ENCODE measurements at regions not wholly inside any gene's neighbourhood (a gene's known extent, or its start where the extent isn't known, plus 50 kb on each side); places are given as distances from the start of the nearest gene placed in this dataset.

- no peak overlapping the region for H2AFZ ChIP-seq (ENCODE audit: control insufficient read depth, low read depth, low read length)
- ChIA-PET RAD21 (ENCODE audit: unreplicated experiment) (no interaction called here), SMC1A (ENCODE audit: uncharacterized antibody, unreplicated experiment) (no interaction called here), POLR2A (no interaction called here), CTCF (interaction anchor here (0.6 kb wide), 1 partner anchor 905 kb away, joined by 3 read pairs; no protein-coding TSS in a partner anchor)
- DNase-seq (ENCODE audit: low read depth, low spot score) (no peak), ATAC-seq (no peak), FAIRE-seq (no peak)
- intact Hi-C loops (cut with micrococcal nuclease; ENCODE audit: unreplicated experiment) = no loop called here
- no peaks in the 10 kb centered on the region for H4K20me1 ChIP-seq (ENCODE audit: control insufficient read depth, insufficient read depth)
- no peak overlapping the region for H3K27ac ChIP-seq (ENCODE audit: control insufficient read depth, insufficient read depth)
- H3K4me2 ChIP-seq (ENCODE audit: control insufficient read depth, insufficient read depth) = no peak overlapping the region
- in situ Hi-C loops (cut with MboI) = no loop called here
- H3K27me3 ChIP-seq (replicated peaks in 1 of 2; ENCODE audit: control insufficient read depth in 2 of 2, insufficient read depth in 2 of 2, low read length in 1 of 2) = peaks cover 18% of the 10 kb centered on the region in 2 experiments
- no peaks in the 10 kb centered on the region for H3K4me1 ChIP-seq (ENCODE audit: control insufficient read depth, insufficient read depth, low read length)
- H3K4me3 ChIP-seq = no peak overlapping the region
- no peak for TF ChIP-seq EGR1 (IDR thresholded peaks at IDR 0.05; ENCODE audit: borderline replicate concordance in 1 of 2, low read depth in 2 of 2, low read length in 2 of 2)
- TF ChIP-seq NFXL1 (IDR thresholded peaks at IDR 0.05; ENCODE audit: borderline replicate concordance) = no peak
- TF ChIP-seq SKIL (IDR thresholded peaks at IDR 0.05; ENCODE audit: low read depth, poor library complexity, severe bottlenecking) = no peak
- H3K36me3 ChIP-seq (ENCODE audit: control insufficient read depth in 2 of 2, insufficient read depth in 2 of 2, low read length in 1 of 2) = no peaks in the 10 kb centered on the region
- 15% methylated on average over 5 of the region's 5 CpGs for WGBS (ENCODE audit: insufficient coverage, insufficient replicate concordance, low lambda C conversion rate, missing lambda C conversion rate)
- BruUV-seq (replicated peaks) = no TSS peak
- no peaks in the 10 kb centered on the region for H3K9me3 ChIP-seq (replicated peaks; ENCODE audit: control insufficient read depth, insufficient read depth, low read length)
- H3K9ac ChIP-seq (ENCODE audit: control insufficient read depth, insufficient read depth, low read length) = no peak overlapping the region
- no peaks in the 10 kb centered on the region for H3K79me2 ChIP-seq (ENCODE audit: control insufficient read depth, insufficient read depth, low read length)
Observed at GRCh38 chr17:49903523-49903922, 55.7 kb upstream of the TAC4 start.

GRCh38 chr17:49904893-49905292 is 57.0 kb upstream of the TAC4 start:
- Histone ChIP-seq H3K79me2 (ENCODE audit: control insufficient read depth, insufficient read depth, low read length) (no peaks in the 10 kb centered on the region), H3K9me3 (replicated peaks; ENCODE audit: control insufficient read depth, insufficient read depth, low read length) (no peaks in the 10 kb centered on the region), H3K4me2 (ENCODE audit: control insufficient read depth, insufficient read depth) (no peak overlapping the region), H2AFZ (ENCODE audit: control insufficient read depth, low read depth, low read length) (no peak overlapping the region), H3K27me3 (replicated peaks in 1 of 2; ENCODE audit: control insufficient read depth in 2 of 2, insufficient read depth in 2 of 2, low read length in 1 of 2) (peaks cover 22 to 25% of the 10 kb centered on the region in 2 experiments), H4K20me1 (ENCODE audit: control insufficient read depth, insufficient read depth) (no peaks in the 10 kb centered on the region), H3K4me1 (ENCODE audit: control insufficient read depth, insufficient read depth, low read length) (no peaks in the 10 kb centered on the region), H3K27ac (ENCODE audit: control insufficient read depth, insufficient read depth) (no peak overlapping the region), H3K9ac (ENCODE audit: control insufficient read depth, insufficient read depth, low read length) (no peak overlapping the region), H3K36me3 (ENCODE audit: control insufficient read depth in 2 of 2, insufficient read depth in 2 of 2, low read length in 1 of 2) (no peaks in the 10 kb centered on the region), H3K4me3 (no peak overlapping the region)
- 36% methylated on average over 9 of the region's 9 CpGs for WGBS (ENCODE audit: insufficient coverage, insufficient replicate concordance, low lambda C conversion rate, missing lambda C conversion rate)
- ChIA-PET RAD21 (ENCODE audit: unreplicated experiment) (no interaction called here), POLR2A (no interaction called here), SMC1A (ENCODE audit: uncharacterized antibody, unreplicated experiment) (no interaction called here), CTCF (no interaction called here)
- intact Hi-C loops (cut with micrococcal nuclease; ENCODE audit: unreplicated experiment) (no loop called here), in situ Hi-C loops (cut with MboI) (no loop called here)
- ATAC-seq (no peak), FAIRE-seq (no peak), DNase-seq (ENCODE audit: low read depth, low spot score) (no peak)
- no TSS peak for BruUV-seq (replicated peaks)
- TF ChIP-seq ZBTB4 (CRISPR knock-in tag; IDR thresholded peaks at IDR 0.05) (no peak), FOXK2 (IDR thresholded peaks at IDR 0.05) (no peak), ATF3 (IDR thresholded peaks at IDR 0.05; ENCODE audit: borderline replicate concordance, extremely low read depth, low read depth, low read length) (no peak), ASH2L (IDR thresholded peaks at IDR 0.05; ENCODE audit: borderline replicate concordance, low read depth) (no peak), STAT3 (IDR thresholded peaks at IDR 0.05; ENCODE audit: low read depth, low read length) (no peak)
